Suprapubic skin (tissue), 3 donors: ENCODE measurements at regions not wholly inside any gene's neighbourhood (a gene's known extent, or its start where the extent isn't known, plus 50 kb on each side); places are given as distances from the start of the nearest gene placed in this dataset.

Experiments
- CTCF ChIP-seq, 2 donors: fragments of 200-600 bp in 1 of 2; fragments of 450-650 bp in 1 of 2; sonication (generic) in 1 of 2; IDR thresholded peaks; one replicate each; pipeline ENCODE4 v1.5.1; 2016 to 2019; ENCODE audit warnings: antibody characterized with exemption in 2 of 2, mild to moderate bottlenecking in 1 of 2, moderate library complexity in 1 of 2
- POLR2A ChIP-seq, 2 donors: fragments of 450-650 bp; IDR thresholded peaks; one replicate each; pipeline ENCODE4 v1.6.1; 2017; ENCODE audit warnings: antibody characterized with exemption in 2 of 2, mild to moderate bottlenecking in 2 of 2, moderate library complexity in 2 of 2

- TF ChIP-seq CTCF (IDR thresholded peaks at IDR 0.05) = no peak
- TF ChIP-seq POLR2A (IDR thresholded peaks at IDR 0.05) = no peak
These were observed 129.3 kb upstream of the CCDC150 start for GRCh38 chr2:196510246-196510645.
